ENCODE measurements at regions not wholly inside any gene's neighbourhood (a gene's known extent, or its start where the extent isn't known, plus 50 kb on each side); places are given as distances from the start of the nearest gene placed in this dataset.
A peak's percentile ranks its signal among the peaks of the same experiment; 100 is the strongest.

DNA sequence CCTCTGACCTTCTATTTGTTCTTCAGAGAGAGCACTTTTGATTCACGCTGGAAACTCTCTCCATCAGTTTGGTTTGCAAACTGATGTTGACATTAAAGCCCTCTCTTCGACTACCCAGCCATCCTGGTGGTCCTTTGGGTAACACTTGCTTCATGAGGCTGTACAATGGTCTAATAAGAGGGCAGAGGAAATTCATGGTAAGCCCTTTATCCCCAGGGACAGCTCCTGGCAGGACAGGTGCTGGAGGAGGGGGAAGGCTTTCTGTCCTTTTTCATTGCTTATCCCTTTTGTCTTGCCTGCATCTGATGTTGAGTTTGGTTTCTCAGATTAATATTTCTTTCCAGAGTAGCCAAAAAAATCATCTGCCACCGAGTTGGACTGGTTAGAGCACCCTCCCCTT lies 52.1 kb upstream of the CD93 start:
- H3K27ac Mint-ChIP-seq = no peak overlapping the region
- no peaks in the 10 kb centered on the region for H3K36me3 Mint-ChIP-seq
- no peak for ATAC-seq
- H3K9me3 Mint-ChIP-seq = no peaks in the 10 kb centered on the region
- no peak for DNase-seq (ENCODE audit: low spot score in 2 of 2)

DNA sequence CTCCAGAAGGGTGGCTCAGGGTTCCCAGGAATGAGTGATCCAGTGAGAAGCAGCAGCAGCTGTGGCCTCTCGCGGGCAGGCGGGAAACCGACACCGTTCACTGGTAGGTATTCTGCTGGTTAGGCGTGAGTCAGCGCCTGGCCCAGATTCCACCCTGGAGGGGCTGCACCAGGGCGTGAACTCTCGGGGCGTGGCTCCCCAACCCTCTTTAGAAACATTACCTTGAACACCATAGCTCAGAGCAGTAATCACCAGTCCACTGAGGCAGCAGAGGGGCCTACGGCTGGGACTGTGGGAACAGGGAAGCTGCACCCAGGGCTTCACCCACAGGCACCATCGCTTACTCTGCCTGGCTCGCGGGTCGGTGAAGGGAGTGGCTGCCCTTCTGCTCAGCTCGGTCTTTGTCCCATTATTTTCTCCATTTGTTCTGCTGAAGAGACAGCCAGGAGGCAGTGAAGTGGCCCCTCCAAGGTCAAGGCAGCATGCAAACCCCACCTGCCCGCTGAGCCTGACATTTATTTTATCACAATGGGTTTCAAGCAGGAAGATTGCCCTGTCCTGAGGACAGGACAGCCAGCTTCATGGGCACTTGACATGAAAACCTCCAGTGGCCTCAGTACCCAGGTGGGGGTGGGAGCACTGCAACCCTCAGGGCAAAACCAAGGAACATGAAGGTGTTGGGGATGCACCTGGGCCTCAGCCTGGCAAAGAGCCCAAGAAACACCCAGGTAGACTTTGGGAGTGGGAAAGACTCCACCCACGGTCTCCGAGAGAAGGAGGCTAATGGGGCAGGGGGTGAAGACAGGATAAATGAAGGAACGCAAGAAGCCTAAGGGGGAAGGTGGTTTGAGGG lies 51.0 kb upstream of the CD93 start:
- DNase-seq (ENCODE audit: low spot score in 2 of 2) = peak in 1 of 2 donors; percentile 48
- no peak for ATAC-seq
- no peak overlapping the region for H3K27ac Mint-ChIP-seq
- H3K9me3 Mint-ChIP-seq = no peaks in the 10 kb centered on the region
- no peaks in the 10 kb centered on the region for H3K36me3 Mint-ChIP-seq

DNA sequence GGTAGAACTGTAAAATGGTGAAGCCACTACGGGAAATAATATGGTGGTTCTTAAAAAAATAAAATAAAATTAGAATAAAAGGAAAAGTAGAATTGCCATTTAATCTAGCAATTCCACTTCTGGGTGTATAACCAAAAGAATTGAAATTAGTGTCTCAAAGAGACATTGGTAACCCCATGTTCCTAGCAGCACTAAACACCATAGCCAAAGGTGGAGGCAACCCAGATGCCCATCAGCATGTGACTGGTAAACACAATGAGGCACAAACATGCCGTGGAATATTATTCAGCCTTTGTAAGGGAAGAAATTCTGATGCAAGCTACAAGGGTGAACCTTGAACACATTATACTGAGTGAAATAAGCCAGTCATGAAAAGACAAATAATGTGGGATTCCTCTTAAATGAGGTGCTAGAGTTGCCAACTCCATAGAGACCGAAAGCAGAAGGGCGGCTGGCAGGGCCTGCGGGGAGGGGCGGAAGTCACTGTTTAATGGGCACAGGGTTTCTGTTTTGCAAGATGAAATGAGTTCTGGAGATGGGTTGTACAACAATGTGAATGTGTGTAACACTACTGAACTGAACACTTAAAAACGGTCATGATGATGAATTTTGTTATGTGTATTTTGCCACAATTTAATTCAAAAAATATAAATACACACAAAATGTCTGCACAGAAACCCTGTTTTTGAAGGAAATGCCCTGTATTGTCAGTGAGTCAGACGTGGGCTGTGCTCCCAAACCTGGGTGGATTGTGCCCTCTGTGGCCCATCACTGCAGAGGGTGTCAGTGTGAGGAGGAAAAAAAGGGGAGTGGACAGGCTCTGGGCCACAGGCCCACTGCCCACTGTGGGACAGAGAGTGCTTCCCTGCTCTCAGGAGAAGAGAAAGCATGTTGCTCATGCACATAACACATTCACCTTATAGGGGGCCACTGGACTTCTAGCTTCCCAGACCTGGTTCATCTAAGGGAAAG lies 49.6 kb upstream of the CD93 start:
- Mint-ChIP-seq H3K27ac (no peak overlapping the region), H3K36me3 (no peaks in the 10 kb centered on the region), H3K9me3 (no peaks in the 10 kb centered on the region)
- DNase-seq (ENCODE audit: low spot score in 2 of 2) (peak in 1 of 2 donors; percentile 23), ATAC-seq (no peak)

All from activated naive CD4-positive, alpha-beta T cell treated with anti-CD3 and anti-CD28 coated beads, Interleukin-2, amount 50 U/mL, for 72 hours (primary cell).